ENCODE measurements at regions not wholly inside any gene's neighbourhood (a gene's known extent, or its start where the extent isn't known, plus 50 kb on each side); places are given as distances from the start of the nearest gene placed in this dataset.

DNA sequence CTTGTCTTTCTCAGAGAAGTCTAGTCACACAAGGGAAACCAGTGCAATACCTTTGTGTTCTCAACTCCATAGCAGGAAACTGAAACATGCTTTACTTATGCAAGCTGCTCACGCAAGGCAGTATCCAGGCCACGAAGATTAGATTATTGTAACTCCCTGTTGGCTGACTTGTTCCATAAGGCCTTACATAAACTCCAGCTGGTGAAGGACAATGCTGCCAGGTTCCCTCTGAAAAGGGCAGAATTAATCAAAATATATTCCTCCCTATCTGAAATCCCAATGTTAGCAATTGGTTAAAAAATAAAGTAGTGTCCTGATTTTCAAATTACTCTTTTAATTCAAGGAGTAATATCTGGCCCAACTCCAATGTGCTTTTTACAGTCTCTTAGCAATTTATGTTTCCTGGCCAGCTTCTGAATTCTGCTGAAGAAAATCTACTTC is 966.6 kb downstream of the HACE1 start:
- TF ChIP-seq, protein P1, sequence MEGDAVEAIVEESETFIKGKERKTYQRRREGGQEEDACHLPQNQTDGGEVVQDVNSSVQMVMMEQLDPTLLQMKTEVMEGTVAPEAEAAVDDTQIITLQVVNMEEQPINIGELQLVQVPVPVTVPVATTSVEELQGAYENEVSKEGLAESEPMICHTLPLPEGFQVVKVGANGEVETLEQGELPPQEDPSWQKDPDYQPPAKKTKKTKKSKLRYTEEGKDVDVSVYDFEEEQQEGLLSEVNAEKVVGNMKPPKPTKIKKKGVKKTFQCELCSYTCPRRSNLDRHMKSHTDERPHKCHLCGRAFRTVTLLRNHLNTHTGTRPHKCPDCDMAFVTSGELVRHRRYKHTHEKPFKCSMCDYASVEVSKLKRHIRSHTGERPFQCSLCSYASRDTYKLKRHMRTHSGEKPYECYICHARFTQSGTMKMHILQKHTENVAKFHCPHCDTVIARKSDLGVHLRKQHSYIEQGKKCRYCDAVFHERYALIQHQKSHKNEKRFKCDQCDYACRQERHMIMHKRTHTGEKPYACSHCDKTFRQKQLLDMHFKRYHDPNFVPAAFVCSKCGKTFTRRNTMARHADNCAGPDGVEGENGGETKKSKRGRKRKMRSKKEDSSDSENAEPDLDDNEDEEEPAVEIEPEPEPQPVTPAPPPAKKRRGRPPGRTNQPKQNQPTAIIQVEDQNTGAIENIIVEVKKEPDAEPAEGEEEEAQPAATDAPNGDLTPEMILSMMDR (IDR thresholded peaks at IDR 0.05), result no peak
- TF ChIP-seq POLR2A (IDR thresholded peaks at IDR 0.05) (no peak), POLR2AphosphoS5 (IDR thresholded peaks at IDR 0.05; ENCODE audit: insufficient read depth in 1 of 2, low read depth in 1 of 2) (no peak)
